A549 (cell line): ENCODE measurements at regions not wholly inside any gene's neighbourhood (a gene's known extent, or its start where the extent isn't known, plus 50 kb on each side); places are given as distances from the start of the nearest gene placed in this dataset.
A peak's percentile ranks its signal among the peaks of the same experiment; 100 is the strongest.

ENCODE experiments used
- ATAC-seq, 2 experiments: fragments of 200-7000 bp in 1 of 2; fragments of >200 bp in 1 of 2; cut with Nextera tagmentation in 1 of 2; cut with Tn5 transposase in 1 of 2; 3 replicates each; pipeline versions ENCODE4 v1.8.0 to v1.9.1; 2018 to 2020; ENCODE audit warnings: mild to moderate bottlenecking in 1 of 2, moderate library complexity in 1 of 2
- CTCF ChIA-PET: fragments of 300-600 bp; sonication (Branson Sonifier 250); formaldehyde crosslinking; extraction: SDS; loops from one replicate; lab custom pipeline; 2021; ENCODE audit warnings: antibody characterized with exemption, inconsistent platforms; lab: Yijun Ruan, JAX
- POLR2A ChIA-PET: fragments of 350-600 bp; formaldehyde crosslinking; extraction: SDS; loops from one replicate; lab custom pipeline; 2021; ENCODE audit warnings: antibody characterized with exemption, inconsistent platforms; lab: Yijun Ruan, JAX
- DNase-seq, 2 experiments: peaks; one replicate each; pipeline versions ENCODE4 v3.0.0 to v3.0.0-alpha.2; 2011 to 2016; ENCODE audit warnings: low read depth in 1 of 2, low spot score in 1 of 2
- FAIRE-seq: peaks from 2 replicates; lab custom pipeline; 2011; peaks lifted over from hg19 to GRCh38; lab: Jason Lieb, UNC
- H3K27ac ChIP-seq, 2 experiments: fragments of >200 bp; sonication (Bioruptor Twin); formaldehyde crosslinking; 3 replicates each; pipeline ENCODE4 v1.5.1; 2016 to 2017
- H3K4me1 ChIP-seq: fragments of >200 bp; sonication (Bioruptor Twin); formaldehyde crosslinking; 3 replicates; pipeline ENCODE4 v1.6.1; 2016
- H3K4me2 ChIP-seq: fragments of >200 bp; sonication (Bioruptor Twin); formaldehyde crosslinking; 3 replicates; pipeline ENCODE4 v1.6.1; 2016
- H3K4me3 ChIP-seq: fragments of >200 bp; sonication (Bioruptor Twin); formaldehyde crosslinking; 3 replicates; pipeline ENCODE4 v1.5.1; 2016
- H3K9me3 ChIP-seq: fragments of >200 bp; sonication (Bioruptor Twin); formaldehyde crosslinking; 3 replicates; pipeline ENCODE4 v1.6.1; 2016
- BHLHE40 ChIP-seq: IDR thresholded peaks from 2 replicates; pipeline ENCODE4 v1.6.1; 2012; ENCODE audit warnings: low read depth, low read length, inconsistent platforms
- FOXS1 ChIP-seq: fragments of 250-450 bp; sonication (Bioruptor Pico); IDR thresholded peaks from 2 replicates; pipeline ENCODE4 v1.5.0; 2020; ENCODE audit warnings: mild to moderate bottlenecking, moderate library complexity
- HEYL ChIP-seq: fragments of 250-450 bp; sonication (Bioruptor Pico); IDR thresholded peaks from 2 replicates; pipeline ENCODE4 v1.8.0; 2021; ENCODE audit warnings: mild to moderate bottlenecking, moderate library complexity
- HOXA7 ChIP-seq: fragments of 250-450 bp; sonication (Bioruptor Pico); IDR thresholded peaks from 2 replicates; pipeline ENCODE4 v1.5.0; 2020; ENCODE audit warnings: mild to moderate bottlenecking, moderate library complexity
- KDM5A ChIP-seq: fragments of 200-600 bp; sonication (generic); IDR thresholded peaks from 2 replicates; pipeline ENCODE4 v1.6.1; 2016; ENCODE audit warnings: antibody characterized with exemption, mild to moderate bottlenecking
- PHF8 ChIP-seq: fragments of 200-600 bp; sonication (generic); IDR thresholded peaks from 2 replicates; pipeline ENCODE4 v1.6.1; 2016; ENCODE audit warnings: low read depth, mild to moderate bottlenecking, antibody characterized with exemption, moderate library complexity, borderline replicate concordance
- TFCP2L1 ChIP-seq: fragments of 250-450 bp; sonication (Bioruptor Pico); IDR thresholded peaks from 2 replicates; pipeline ENCODE4 v1.5.0; 2021; ENCODE audit warnings: mild to moderate bottlenecking
- ZC3H11A ChIP-seq: fragments of 450-650 bp; IDR thresholded peaks from 2 replicates; pipeline ENCODE4 v1.6.1; 2014; ENCODE audit warnings: antibody characterized with exemption, mild to moderate bottlenecking
- WGBS: methylation state at CpG from one replicate; pipeline ENCODE4 v1.1.6; 2017; ENCODE audit errors: missing lambda C conversion rate; 5-methylcytosine and 5-hydroxymethylcytosine counted together
- TF ChIP-seq, protein P1 (sequence below): fragments of 200-600 bp; sonication (generic); IDR thresholded peaks from 2 replicates; pipeline ENCODE4 v1.6.1; 2016; ENCODE audit warnings: antibody characterized with exemption, mild to moderate bottlenecking, moderate library complexity
- TF ChIP-seq, protein P2 (sequence below): fragments of >200 bp; sonication (Bioruptor Twin); formaldehyde crosslinking; IDR thresholded peaks from 2 replicates; pipeline ENCODE4 v1.6.1; 2016
- TF ChIP-seq, protein P3 (sequence below): fragments of >200 bp; sonication (Bioruptor Twin); formaldehyde crosslinking; IDR thresholded peaks from 3 replicates; pipeline ENCODE4 v1.6.1; 2016

DNA sequence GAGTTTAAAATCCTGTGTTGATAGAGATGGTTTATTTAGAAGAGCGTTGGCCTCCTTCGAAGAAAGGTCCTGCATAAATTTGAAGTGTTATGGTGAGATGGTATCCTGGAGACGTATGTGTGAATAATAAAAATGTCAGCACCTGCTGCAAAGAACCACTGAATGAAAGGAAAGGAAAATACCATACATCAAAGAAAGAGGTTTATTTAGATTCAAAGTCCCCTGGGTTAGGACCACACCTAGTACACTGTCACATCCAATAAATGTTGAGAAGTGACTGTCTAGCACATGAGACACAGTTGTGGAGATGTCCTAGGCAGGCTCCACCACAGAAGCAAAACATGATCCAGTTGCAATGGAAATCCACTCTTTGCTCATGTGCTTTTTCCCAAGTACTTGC, 214.7 kb downstream of the PAX1 start:
- no peak for ATAC-seq
- whole genome bisulfite sequencing, result 8% methylated on average over 3 of the region's 3 CpGs
- no peak for TF ChIP-seq BHLHE40
- TF ChIP-seq, protein P1, sequence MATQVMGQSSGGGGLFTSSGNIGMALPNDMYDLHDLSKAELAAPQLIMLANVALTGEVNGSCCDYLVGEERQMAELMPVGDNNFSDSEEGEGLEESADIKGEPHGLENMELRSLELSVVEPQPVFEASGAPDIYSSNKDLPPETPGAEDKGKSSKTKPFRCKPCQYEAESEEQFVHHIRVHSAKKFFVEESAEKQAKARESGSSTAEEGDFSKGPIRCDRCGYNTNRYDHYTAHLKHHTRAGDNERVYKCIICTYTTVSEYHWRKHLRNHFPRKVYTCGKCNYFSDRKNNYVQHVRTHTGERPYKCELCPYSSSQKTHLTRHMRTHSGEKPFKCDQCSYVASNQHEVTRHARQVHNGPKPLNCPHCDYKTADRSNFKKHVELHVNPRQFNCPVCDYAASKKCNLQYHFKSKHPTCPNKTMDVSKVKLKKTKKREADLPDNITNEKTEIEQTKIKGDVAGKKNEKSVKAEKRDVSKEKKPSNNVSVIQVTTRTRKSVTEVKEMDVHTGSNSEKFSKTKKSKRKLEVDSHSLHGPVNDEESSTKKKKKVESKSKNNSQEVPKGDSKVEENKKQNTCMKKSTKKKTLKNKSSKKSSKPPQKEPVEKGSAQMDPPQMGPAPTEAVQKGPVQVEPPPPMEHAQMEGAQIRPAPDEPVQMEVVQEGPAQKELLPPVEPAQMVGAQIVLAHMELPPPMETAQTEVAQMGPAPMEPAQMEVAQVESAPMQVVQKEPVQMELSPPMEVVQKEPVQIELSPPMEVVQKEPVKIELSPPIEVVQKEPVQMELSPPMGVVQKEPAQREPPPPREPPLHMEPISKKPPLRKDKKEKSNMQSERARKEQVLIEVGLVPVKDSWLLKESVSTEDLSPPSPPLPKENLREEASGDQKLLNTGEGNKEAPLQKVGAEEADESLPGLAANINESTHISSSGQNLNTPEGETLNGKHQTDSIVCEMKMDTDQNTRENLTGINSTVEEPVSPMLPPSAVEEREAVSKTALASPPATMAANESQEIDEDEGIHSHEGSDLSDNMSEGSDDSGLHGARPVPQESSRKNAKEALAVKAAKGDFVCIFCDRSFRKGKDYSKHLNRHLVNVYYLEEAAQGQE, result no peak
- POLR2A ChIA-PET, result no interaction called here
- Histone ChIP-seq H3K4me1 (no peaks in the 10 kb centered on the region), H3K4me2 (no peak overlapping the region), H3K27ac (no peak overlapping the region), H3K4me3 (no peak overlapping the region), H3K9me3 (no peaks in the 10 kb centered on the region)
- no peak for DNase-seq
- FAIRE-seq, result no peak
- CTCF ChIA-PET, result no interaction called here

DNA sequence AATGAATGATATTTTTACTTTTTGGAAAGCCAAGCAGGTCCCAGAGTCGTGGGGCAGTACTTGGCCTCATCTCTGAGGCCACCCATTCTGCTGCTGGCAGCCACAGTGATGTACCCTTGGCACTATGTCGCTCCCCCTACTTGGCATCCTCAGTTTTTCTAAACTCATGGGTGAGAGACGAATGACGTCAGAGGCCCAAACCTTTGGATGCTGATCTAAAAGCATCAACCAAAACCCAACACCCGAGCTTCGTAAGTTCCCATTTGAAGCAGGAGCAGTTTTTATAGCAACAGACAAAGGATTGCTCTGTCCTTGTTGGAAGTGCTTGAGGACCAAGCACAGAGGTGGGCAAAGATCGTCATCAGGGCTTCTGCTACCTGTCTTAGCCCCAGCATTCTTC, 212.9 kb downstream of the PAX1 start:
- ChIA-PET POLR2A (no interaction called here), CTCF (no interaction called here)
- ATAC-seq (no peak), DNase-seq (no peak), FAIRE-seq (no peak)
- Histone ChIP-seq H3K4me1 (no peaks in the 10 kb centered on the region), H3K9me3 (no peaks in the 10 kb centered on the region), H3K4me2 (no peak overlapping the region), H3K27ac (no peak overlapping the region), H3K4me3 (no peak overlapping the region)
- WGBS, result 10% methylated on average over 7 of the region's 7 CpGs
- TF ChIP-seq, protein P2, sequence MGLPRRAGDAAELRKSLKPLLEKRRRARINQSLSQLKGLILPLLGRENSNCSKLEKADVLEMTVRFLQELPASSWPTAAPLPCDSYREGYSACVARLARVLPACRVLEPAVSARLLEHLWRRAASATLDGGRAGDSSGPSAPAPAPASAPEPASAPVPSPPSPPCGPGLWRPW, result no peak
- TF ChIP-seq HOXA7 (CRISPR knock-in tag) (no peak), ZC3H11A (no peak), TFCP2L1 (no peak), FOXS1 (no peak)
- TF ChIP-seq, protein P3, sequence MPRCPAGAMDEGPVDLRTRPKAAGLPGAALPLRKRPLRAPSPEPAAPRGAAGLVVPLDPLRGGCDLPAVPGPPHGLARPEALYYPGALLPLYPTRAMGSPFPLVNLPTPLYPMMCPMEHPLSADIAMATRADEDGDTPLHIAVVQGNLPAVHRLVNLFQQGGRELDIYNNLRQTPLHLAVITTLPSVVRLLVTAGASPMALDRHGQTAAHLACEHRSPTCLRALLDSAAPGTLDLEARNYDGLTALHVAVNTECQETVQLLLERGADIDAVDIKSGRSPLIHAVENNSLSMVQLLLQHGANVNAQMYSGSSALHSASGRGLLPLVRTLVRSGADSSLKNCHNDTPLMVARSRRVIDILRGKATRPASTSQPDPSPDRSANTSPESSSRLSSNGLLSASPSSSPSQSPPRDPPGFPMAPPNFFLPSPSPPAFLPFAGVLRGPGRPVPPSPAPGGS, result no peak

DNA sequence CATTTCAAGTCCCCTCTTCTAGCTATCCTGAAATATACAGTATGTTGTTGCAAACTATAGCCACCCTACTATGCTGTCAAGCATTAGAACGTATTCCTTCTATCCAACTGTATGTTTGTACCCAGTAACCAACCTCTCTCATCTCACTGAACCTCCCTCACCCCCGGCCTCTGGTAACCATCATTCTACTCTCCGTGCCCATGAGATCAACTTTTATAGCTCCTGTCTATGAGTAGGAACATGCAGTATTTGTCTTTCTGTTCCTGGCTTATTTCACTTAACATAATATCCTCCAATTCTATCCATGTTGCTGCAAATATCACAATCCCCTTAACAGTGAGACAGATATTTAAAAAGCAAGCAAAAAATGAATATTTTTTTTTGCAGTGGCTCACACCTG, 196.9 kb downstream of the PAX1 start:
- no peaks in the 10 kb centered on the region for H3K9me3 ChIP-seq
- H3K4me1 ChIP-seq, result no peaks in the 10 kb centered on the region
- H3K4me2 ChIP-seq, result no peak overlapping the region
- TF ChIP-seq HEYL (CRISPR knock-in tag) (no peak), KDM5A (no peak)
- ATAC-seq, result no peak
- no peak overlapping the region for H3K4me3 ChIP-seq
- no peak overlapping the region for H3K27ac ChIP-seq
- WGBS, result 7% methylated on average over 3 of the region's 3 CpGs
- ChIA-PET CTCF (no interaction called here), POLR2A (no interaction called here)
- FAIRE-seq, result no peak
- DNase-seq, result no peak

DNA sequence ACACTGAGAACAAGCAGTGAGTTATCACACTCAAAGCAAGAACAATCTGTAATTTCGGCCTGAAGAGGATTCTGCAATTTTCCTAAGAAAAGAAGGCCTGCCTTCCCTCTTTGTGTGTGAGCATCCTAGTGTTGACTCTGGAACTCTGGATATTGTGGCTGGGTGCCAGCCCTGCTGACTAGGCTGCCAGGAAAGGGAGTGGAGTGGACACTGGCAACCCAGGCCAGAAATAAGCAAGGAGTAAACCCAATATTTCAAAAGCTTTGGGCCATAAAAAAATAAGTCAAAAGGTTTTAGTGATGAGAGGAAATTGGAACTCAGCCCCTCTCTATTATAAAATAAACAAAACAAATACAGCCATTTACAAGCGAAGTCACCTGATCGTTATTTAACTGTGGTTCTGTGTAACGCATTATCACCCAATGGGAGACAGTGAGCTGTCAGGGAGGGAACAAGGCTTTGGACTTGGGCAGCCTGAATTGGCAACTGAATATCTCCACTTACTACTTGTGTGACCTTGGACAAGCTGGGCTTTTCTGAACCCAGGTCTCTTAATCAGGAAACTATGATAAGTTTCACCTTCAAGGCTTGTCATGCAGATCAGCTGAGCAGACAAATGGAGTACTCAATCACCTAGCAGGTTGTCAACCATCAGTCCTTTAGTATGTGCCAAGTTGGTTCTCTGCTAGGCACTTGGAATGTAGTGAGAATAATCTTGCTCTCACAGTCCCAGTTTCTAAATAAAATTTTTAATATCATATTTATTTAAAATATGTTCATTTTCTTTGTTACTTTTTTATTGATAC, 196.2 kb downstream of the PAX1 start:
- CTCF ChIA-PET, result no interaction called here
- POLR2A ChIA-PET, result no interaction called here
- Histone ChIP-seq H3K9me3 (no peaks in the 10 kb centered on the region), H3K4me2 (no peak overlapping the region), H3K4me1 (no peaks in the 10 kb centered on the region), H3K4me3 (no peak overlapping the region), H3K27ac (no peak overlapping the region)
- ATAC-seq (0 out of 6 replicates have a peak, but pooled peaks of 1 of the 2 experiments have one; percentile 48), DNase-seq (peak in 1 of 2 experiments; percentile 29), FAIRE-seq (no peak)
- TF ChIP-seq PHF8, result no peak
- 33% methylated on average over 4 of the region's 4 CpGs for WGBS
